ENCODE measurements at regions not wholly inside any gene's neighbourhood (a gene's known extent, or its start where the extent isn't known, plus 50 kb on each side); places are given as distances from the start of the nearest gene placed in this dataset.

- TF ChIP-seq CTCF (IDR thresholded peaks at IDR 0.05; ENCODE audit: poor library complexity) (no peak), EZH2 (IDR thresholded peaks at IDR 0.05; ENCODE audit: borderline replicate concordance) (no peak)
Measured at GRCh38 chr12:61272441-61272840, 987.8 kb upstream of the USP15 start.

All from hepatocyte (in vitro differentiated cells).